ENCODE measurements at regions not wholly inside any gene's neighbourhood (a gene's known extent, or its start where the extent isn't known, plus 50 kb on each side); places are given as distances from the start of the nearest gene placed in this dataset.
"Not testable (repeated sequence)": the region's sequence is repeated elsewhere in the genome, so short reads cannot be mapped to it uniquely, and the experiment has no call there.

- Histone ChIP-seq H3K4me3 (no peak overlapping the region), H3K27ac (no peak overlapping the region), H3K9me3 (no peaks in the 10 kb centered on the region), H3K36me3 (no peaks in the 10 kb centered on the region), H3K27me3 (no peaks in the 10 kb centered on the region), H3K4me1 (no peaks in the 10 kb centered on the region)
- DNase-seq (ENCODE audit: low spot score): no peak
- no peak for TF ChIP-seq CTCF (IDR thresholded peaks at IDR 0.05)
Observed at GRCh38 chr20:57773059-57773815, 63.4 kb upstream of the PMEPA1 start.

- TF ChIP-seq CTCF (IDR thresholded peaks at IDR 0.05): no peak
- no peaks in the 10 kb centered on the region for H3K9me3 ChIP-seq
- DNase-seq (ENCODE audit: low spot score): no peak
- H3K36me3 ChIP-seq: no peaks in the 10 kb centered on the region
- H3K4me3 ChIP-seq: no peak overlapping the region
- H3K27ac ChIP-seq: no peak overlapping the region
- no peaks in the 10 kb centered on the region for H3K4me1 ChIP-seq
- no peaks in the 10 kb centered on the region for H3K27me3 ChIP-seq
Observed at GRCh38 chr20:57772349-57772964, 62.6 kb upstream of the PMEPA1 start.

GRCh38 chr20:57770852-57771720, 61.3 kb upstream of the PMEPA1 start:
- Histone ChIP-seq H3K36me3 (no peaks in the 10 kb centered on the region), H3K27me3 (no peaks in the 10 kb centered on the region), H3K4me3 (no peak overlapping the region), H3K9me3 (no peaks in the 10 kb centered on the region), H3K27ac (no peak overlapping the region), H3K4me1 (no peaks in the 10 kb centered on the region)
- no peak for TF ChIP-seq CTCF (IDR thresholded peaks at IDR 0.05)
- DNase-seq (ENCODE audit: low spot score): no peak

GRCh38 chr20:57770401-57770800, 60.6 kb upstream of the PMEPA1 start:
- H3K27ac ChIP-seq; H3K4me1 ChIP-seq; H3K36me3 ChIP-seq; H3K27me3 ChIP-seq; DNase-seq (ENCODE audit: low spot score); H3K9me3 ChIP-seq; H3K4me3 ChIP-seq: not testable (repeated sequence)

GRCh38 chr20:57769756-57770155, 59.9 kb upstream of the PMEPA1 start:
- TF ChIP-seq CTCF (IDR thresholded peaks at IDR 0.05): no peak
- no peak overlapping the region for H3K4me3 ChIP-seq
- no peaks in the 10 kb centered on the region for H3K36me3 ChIP-seq
- H3K27ac ChIP-seq: no peak overlapping the region
- H3K27me3 ChIP-seq: no peaks in the 10 kb centered on the region
- H3K9me3 ChIP-seq: peaks cover 0 to 5% of the 10 kb centered on the region in 2 donors
- H3K4me1 ChIP-seq: no peaks in the 10 kb centered on the region
- DNase-seq (ENCODE audit: low spot score): no peak

- Histone ChIP-seq H3K4me1 (no peaks in the 10 kb centered on the region), H3K36me3 (no peaks in the 10 kb centered on the region), H3K27ac (no peak overlapping the region), H3K4me3 (no peak overlapping the region), H3K9me3 (peaks cover 0 to 14% of the 10 kb centered on the region in 2 donors), H3K27me3 (no peaks in the 10 kb centered on the region)
- no peak for TF ChIP-seq CTCF (IDR thresholded peaks at IDR 0.05)
- no peak for DNase-seq (ENCODE audit: low spot score)
Observed at GRCh38 chr20:57768519-57768918, 58.7 kb upstream of the PMEPA1 start.
